ENCODE measurements at regions not wholly inside any gene's neighbourhood (a gene's known extent, or its start where the extent isn't known, plus 50 kb on each side); places are given as distances from the start of the nearest gene placed in this dataset.

DNA sequence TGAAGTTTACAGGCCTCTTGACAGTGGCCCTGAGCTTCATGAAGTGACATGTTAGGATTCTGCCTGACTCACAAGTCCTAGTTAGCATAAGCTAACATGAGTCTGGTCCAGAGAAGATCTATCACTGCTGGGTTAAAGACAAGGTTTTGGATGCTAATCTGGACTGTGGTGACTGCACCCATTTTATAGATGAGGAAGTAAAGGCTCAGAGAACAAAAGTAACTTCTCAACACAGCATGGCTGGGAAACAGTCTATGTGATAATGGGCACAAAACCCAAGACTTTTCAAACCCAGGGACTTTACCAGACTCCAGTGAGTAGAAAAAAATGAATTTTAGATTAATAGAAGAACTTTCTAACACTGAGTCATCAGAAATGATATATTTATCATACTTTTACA lies 236.8 kb upstream of the IRX5 start:
- no peaks in the 10 kb centered on the region for H3K27me3 ChIP-seq (ENCODE audit: control insufficient read depth in 1 of 2, insufficient read depth in 2 of 2, low read length in 1 of 2)
- DNase-seq, result no peak
- H3K27ac ChIP-seq (ENCODE audit: low read depth in 1 of 2, low read length in 2 of 2), result no peak overlapping the region
- no peaks in the 10 kb centered on the region for H3K36me3 ChIP-seq (ENCODE audit: control insufficient read depth in 1 of 2, insufficient read depth in 2 of 2, low read length in 1 of 2)
- H3K4me1 ChIP-seq (ENCODE audit: control insufficient read depth in 1 of 2, insufficient read depth in 2 of 2, low read length in 2 of 2), result no peaks in the 10 kb centered on the region
- no peak overlapping the region for H3K4me3 ChIP-seq (ENCODE audit: low read length in 2 of 2)
- no peak for ATAC-seq (ENCODE audit: low FRiP score)
- intact Hi-C loops (cut with DNase I), result no loop called here
- peaks cover 4% of the 10 kb centered on the region for H3K9me3 ChIP-seq (ENCODE audit: control insufficient read depth, low read length)

DNA sequence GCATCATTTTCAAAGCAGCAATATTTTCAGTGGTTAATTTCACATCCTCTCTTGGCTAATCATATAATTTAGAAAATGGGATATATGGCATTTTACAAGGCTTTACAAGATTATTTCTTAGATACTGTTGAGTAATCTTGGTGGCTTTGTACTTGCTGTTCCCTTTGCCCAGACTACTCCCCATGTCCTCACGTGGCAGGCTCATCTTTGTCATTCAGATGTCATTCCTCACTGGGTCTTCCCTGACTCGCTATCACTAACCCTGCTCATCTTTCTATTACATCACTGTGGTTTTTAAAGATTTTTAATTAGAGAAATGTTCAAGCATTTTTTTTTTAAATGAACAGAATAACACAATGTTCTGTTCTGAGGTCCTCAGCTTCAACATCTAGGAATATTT lies 240.0 kb upstream of the IRX5 start:
- no peaks in the 10 kb centered on the region for H3K4me1 ChIP-seq (ENCODE audit: control insufficient read depth in 1 of 2, insufficient read depth in 2 of 2, low read length in 2 of 2)
- no peaks in the 10 kb centered on the region for H3K36me3 ChIP-seq (ENCODE audit: control insufficient read depth in 1 of 2, insufficient read depth in 2 of 2, low read length in 1 of 2)
- H3K9me3 ChIP-seq (ENCODE audit: control insufficient read depth, low read length), result peaks cover 2% of the 10 kb centered on the region
- H3K27me3 ChIP-seq (ENCODE audit: control insufficient read depth in 1 of 2, insufficient read depth in 2 of 2, low read length in 1 of 2), result no peaks in the 10 kb centered on the region
- WGBS, 2 donors, result 77 to 81% methylated on average over 2 of the region's 2 CpGs
- DNase-seq (no peak), ATAC-seq (ENCODE audit: low FRiP score) (no peak)
- intact Hi-C loops (cut with DNase I), result no loop called here
- H3K27ac ChIP-seq (ENCODE audit: low read depth in 1 of 2, low read length in 2 of 2), result no peak overlapping the region
- no peak overlapping the region for H3K4me3 ChIP-seq (ENCODE audit: low read length in 2 of 2)

DNA sequence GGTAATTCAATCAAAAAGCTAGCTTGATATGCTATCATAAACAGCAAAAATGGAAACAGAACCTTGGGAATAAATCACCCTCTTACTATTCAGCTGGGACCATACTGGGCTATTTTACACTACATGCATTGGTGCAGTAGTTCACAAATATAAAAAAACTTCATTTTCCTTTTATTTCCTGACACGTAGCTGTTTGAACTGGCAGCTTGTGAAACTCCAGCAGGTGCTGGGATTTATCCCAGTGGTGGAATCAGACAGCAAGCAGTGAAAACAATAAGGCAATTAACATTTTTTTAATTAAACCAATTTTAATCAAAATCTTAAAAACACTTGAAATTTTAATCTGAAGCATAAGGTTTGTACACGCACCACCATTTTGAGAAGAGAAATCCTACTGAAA lies 240.4 kb upstream of the IRX5 start:
- H3K9me3 ChIP-seq (ENCODE audit: control insufficient read depth, low read length), result peaks cover 2% of the 10 kb centered on the region
- intact Hi-C loops (cut with DNase I), result no loop called here
- H3K4me1 ChIP-seq (ENCODE audit: control insufficient read depth in 1 of 2, insufficient read depth in 2 of 2, low read length in 2 of 2), result no peaks in the 10 kb centered on the region
- H3K4me3 ChIP-seq (ENCODE audit: low read length in 2 of 2), result no peak overlapping the region
- ATAC-seq (ENCODE audit: low FRiP score) (no peak), DNase-seq (no peak)
- no peaks in the 10 kb centered on the region for H3K36me3 ChIP-seq (ENCODE audit: control insufficient read depth in 1 of 2, insufficient read depth in 2 of 2, low read length in 1 of 2)
- H3K27ac ChIP-seq (ENCODE audit: low read depth in 1 of 2, low read length in 2 of 2), result no peak overlapping the region
- WGBS, 2 donors, result 80 to 88% methylated on average over 2 of the region's 2 CpGs
- no peaks in the 10 kb centered on the region for H3K27me3 ChIP-seq (ENCODE audit: control insufficient read depth in 1 of 2, insufficient read depth in 2 of 2, low read length in 1 of 2)

DNA sequence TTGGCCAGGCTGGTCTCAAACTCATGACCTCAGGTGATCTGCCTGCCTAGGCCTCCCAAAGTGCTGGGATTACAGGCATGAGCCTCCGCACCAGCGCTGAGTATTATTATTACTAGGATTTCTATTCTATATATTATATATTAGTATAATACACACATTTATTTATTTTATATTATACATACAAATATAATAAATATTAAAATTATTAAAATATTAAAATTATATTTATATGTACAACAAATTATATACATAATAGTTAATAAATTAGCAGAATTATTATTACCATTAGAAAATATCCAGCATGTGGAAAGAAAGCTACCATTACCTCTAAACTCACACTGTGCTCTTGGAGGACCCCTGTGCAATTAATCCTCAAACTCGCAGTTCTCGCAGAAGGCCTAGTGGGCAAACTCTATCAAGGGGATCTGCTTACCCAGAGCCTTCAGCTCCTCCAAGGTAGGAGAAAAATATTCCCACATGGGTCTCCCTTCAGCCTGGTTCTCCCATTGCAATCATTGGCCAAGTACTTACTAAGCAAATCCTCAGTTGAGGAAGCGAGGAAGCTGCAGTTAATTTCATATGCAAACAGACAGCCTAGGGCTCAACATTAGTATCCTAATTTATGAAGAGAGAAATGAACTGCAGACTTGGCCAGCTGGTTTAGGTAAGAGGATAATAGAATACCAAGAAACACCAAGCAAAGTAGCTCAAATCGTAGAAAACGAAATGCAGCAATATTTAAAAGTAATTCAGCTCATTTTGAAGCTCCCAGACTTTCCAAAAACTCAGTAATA lies 241.4 kb upstream of the IRX5 start:
- DNase-seq (no peak), ATAC-seq (ENCODE audit: low FRiP score) (no peak)
- intact Hi-C loops (cut with DNase I), result no loop called here
- 95 to 96% methylated on average over 7 of the region's 7 CpGs for WGBS, 2 donors
- Histone ChIP-seq H3K4me3 (ENCODE audit: low read length in 2 of 2) (no peak overlapping the region), H3K4me1 (ENCODE audit: control insufficient read depth in 1 of 2, insufficient read depth in 2 of 2, low read length in 2 of 2) (no peaks in the 10 kb centered on the region), H3K36me3 (ENCODE audit: control insufficient read depth in 1 of 2, insufficient read depth in 2 of 2, low read length in 1 of 2) (no peaks in the 10 kb centered on the region), H3K9me3 (ENCODE audit: control insufficient read depth, low read length) (peaks cover 2% of the 10 kb centered on the region), H3K27ac (ENCODE audit: low read depth in 1 of 2, low read length in 2 of 2) (no peak overlapping the region), H3K27me3 (ENCODE audit: control insufficient read depth in 1 of 2, insufficient read depth in 2 of 2, low read length in 1 of 2) (no peaks in the 10 kb centered on the region)

DNA sequence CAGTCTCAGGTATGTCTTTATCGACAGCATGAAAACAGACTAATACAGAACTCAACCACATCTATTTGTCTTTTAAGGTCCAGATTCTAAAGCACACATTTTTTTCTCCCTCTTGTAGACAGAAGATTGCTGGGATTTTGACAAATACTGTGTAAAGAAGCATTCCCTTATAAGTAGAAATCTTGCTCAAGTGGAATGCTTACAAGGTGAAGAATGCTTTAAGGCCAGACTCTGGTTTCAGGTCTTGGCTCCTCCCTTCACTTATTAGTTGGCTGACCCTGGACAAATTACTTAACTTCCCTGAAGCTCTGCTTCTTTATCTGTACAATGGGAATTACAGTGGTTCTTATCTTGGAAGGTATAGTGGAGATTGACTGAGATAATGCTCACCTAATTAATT lies 242.3 kb upstream of the IRX5 start:
- no peak overlapping the region for H3K27ac ChIP-seq (ENCODE audit: low read depth in 1 of 2, low read length in 2 of 2)
- H3K36me3 ChIP-seq (ENCODE audit: control insufficient read depth in 1 of 2, insufficient read depth in 2 of 2, low read length in 1 of 2), result no peaks in the 10 kb centered on the region
- no peaks in the 10 kb centered on the region for H3K27me3 ChIP-seq (ENCODE audit: control insufficient read depth in 1 of 2, insufficient read depth in 2 of 2, low read length in 1 of 2)
- WGBS, 2 donors, result 92 to 97% methylated on average over 1 of the region's 1 CpG
- no peak for ATAC-seq (ENCODE audit: low FRiP score)
- no peak overlapping the region for H3K4me3 ChIP-seq (ENCODE audit: low read length in 2 of 2)
- DNase-seq, result no peak
- H3K4me1 ChIP-seq (ENCODE audit: control insufficient read depth in 1 of 2, insufficient read depth in 2 of 2, low read length in 2 of 2), result no peaks in the 10 kb centered on the region
- peaks cover 2% of the 10 kb centered on the region for H3K9me3 ChIP-seq (ENCODE audit: control insufficient read depth, low read length)
- intact Hi-C loops (cut with DNase I), result no loop called here

DNA sequence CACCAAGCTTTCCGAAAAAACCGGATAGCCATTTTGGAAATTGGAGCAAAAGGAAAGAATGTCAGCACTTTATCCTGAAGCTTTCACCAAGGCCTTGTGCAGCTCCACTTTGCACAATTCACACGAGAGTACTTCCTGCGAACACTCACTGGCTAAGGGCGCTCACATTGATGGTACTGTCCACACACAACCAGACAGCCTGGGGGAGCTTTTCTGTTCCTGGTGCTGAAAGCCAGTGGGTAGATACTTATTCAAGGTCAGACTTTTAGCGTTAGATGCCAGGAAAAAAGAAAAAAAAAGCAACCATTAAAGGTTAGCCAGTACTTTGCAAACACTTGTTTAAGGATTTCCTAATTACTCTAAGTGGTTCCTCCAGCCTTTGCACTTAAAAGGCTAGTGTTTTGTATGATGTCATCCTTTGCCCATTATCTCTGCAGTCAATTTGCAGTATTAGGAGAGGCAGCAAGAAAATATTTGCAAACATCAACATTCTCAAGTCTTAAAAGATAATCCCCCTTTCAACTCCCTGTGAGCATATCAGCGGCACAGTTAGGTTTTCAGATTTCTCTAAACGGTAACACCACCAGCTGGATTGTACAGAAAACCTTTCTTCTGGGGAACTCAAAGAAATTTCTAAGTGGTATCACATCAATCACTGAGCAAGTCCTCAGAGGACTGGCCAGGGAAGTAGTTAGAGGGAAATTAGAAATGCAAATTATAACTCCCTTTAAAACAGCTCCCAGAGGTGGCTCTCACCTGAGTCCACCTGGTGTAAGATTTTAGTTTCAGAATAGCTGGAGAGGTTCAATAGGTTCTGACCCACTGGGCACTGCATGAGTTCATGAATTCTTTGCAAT lies 243.4 kb upstream of the IRX5 start:
- no peak for ATAC-seq (ENCODE audit: low FRiP score)

DNA sequence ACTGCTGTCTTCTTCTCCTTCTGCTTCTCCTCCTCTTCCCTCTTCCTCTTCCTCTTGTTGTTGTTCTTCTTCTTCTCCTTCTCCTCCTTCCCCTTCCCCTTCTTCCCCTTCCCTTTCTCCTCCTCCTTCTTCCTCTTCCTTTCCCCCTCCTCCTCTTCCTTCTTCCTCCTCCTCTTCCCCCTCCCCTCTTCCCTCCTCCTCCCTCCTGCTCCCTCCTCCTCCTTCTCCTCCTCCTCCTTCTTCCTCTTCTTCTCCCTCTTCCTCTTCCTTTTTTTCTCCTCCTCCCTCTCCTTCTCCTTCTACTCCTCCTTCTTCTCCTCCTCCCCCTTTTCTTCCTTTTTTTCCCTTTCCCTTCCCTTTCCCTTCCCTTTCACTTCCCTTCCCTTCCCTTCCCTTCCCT lies 245.0 kb upstream of the IRX5 start:
- DNase-seq (no peak), ATAC-seq (ENCODE audit: low FRiP score) (no peak)
- Histone ChIP-seq H3K4me3 (ENCODE audit: low read length in 2 of 2) (no peak overlapping the region), H3K9me3 (ENCODE audit: control insufficient read depth, low read length) (no peaks in the 10 kb centered on the region), H3K36me3 (ENCODE audit: control insufficient read depth in 1 of 2, insufficient read depth in 2 of 2, low read length in 1 of 2) (no peaks in the 10 kb centered on the region), H3K27me3 (ENCODE audit: control insufficient read depth in 1 of 2, insufficient read depth in 2 of 2, low read length in 1 of 2) (no peaks in the 10 kb centered on the region), H3K27ac (ENCODE audit: low read depth in 1 of 2, low read length in 2 of 2) (no peak overlapping the region), H3K4me1 (ENCODE audit: control insufficient read depth in 1 of 2, insufficient read depth in 2 of 2, low read length in 2 of 2) (no peaks in the 10 kb centered on the region)
- intact Hi-C loops (cut with DNase I), result no loop called here

More for the DNA sequence above, 243.4 kb upstream of the IRX5 start:
- Histone ChIP-seq H3K27ac (ENCODE audit: low read depth in 1 of 2, low read length in 2 of 2) (no peak overlapping the region), H3K4me3 (ENCODE audit: low read length in 2 of 2) (no peak overlapping the region), H3K9me3 (ENCODE audit: control insufficient read depth, low read length) (peaks cover under 1% of the 10 kb centered on the region), H3K36me3 (ENCODE audit: control insufficient read depth in 1 of 2, insufficient read depth in 2 of 2, low read length in 1 of 2) (no peaks in the 10 kb centered on the region), H3K27me3 (ENCODE audit: control insufficient read depth in 1 of 2, insufficient read depth in 2 of 2, low read length in 1 of 2) (no peaks in the 10 kb centered on the region), H3K4me1 (ENCODE audit: control insufficient read depth in 1 of 2, insufficient read depth in 2 of 2, low read length in 2 of 2) (no peaks in the 10 kb centered on the region)
- no peak for DNase-seq
- WGBS, 2 donors, result 68 to 70% methylated on average over 8 of the region's 8 CpGs
- intact Hi-C loops (cut with DNase I), result no loop called here

DNA sequence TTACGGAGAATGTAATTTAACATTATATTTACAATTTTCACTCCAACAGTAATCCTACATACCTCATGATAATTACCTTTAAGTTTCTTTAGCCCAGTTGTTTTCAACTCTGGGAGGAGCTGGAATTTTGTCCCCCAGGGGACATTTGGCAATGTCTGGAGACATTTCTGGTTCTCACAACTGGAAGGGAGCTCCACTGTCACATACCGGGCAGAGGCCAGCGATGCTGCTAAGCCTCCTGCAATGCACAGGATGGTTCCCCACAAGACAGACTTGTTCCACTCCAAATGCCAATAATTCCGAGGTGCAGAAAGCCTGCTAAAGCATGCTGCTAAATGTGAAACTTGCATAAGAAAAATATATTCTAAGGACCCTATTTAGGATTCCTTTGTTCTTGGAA lies 251.1 kb upstream of the IRX5 start:
- 85 to 88% methylated on average over 4 of the region's 4 CpGs for WGBS, 2 donors
- DNase-seq (no peak), ATAC-seq (ENCODE audit: low FRiP score) (no peak)
- no peak overlapping the region for H3K27ac ChIP-seq (ENCODE audit: low read depth in 1 of 2, low read length in 2 of 2)
- no peaks in the 10 kb centered on the region for H3K9me3 ChIP-seq (ENCODE audit: control insufficient read depth, low read length)
- no peaks in the 10 kb centered on the region for H3K27me3 ChIP-seq (ENCODE audit: control insufficient read depth in 1 of 2, insufficient read depth in 2 of 2, low read length in 1 of 2)
- peaks cover 0 to 2% of the 10 kb centered on the region in 2 donors for H3K4me1 ChIP-seq (ENCODE audit: control insufficient read depth in 1 of 2, insufficient read depth in 2 of 2, low read length in 2 of 2)
- no peaks in the 10 kb centered on the region for H3K36me3 ChIP-seq (ENCODE audit: control insufficient read depth in 1 of 2, insufficient read depth in 2 of 2, low read length in 1 of 2)
- H3K4me3 ChIP-seq (ENCODE audit: low read length in 2 of 2), result no peak overlapping the region
- intact Hi-C loops (cut with DNase I), result no loop called here

Data from aorta (tissue), 5 donors.